ENCODE measurements at regions not wholly inside any gene's neighbourhood (a gene's known extent, or its start where the extent isn't known, plus 50 kb on each side); places are given as distances from the start of the nearest gene placed in this dataset.

GRCh38 chr4:17109126-17109525 lies 210.7 kb upstream of the LDB2 start (continued):
- no peak for TF ChIP-seq ZNF462 (CRISPR knock-in tag; IDR thresholded peaks at IDR 0.05)
- no peak for TF ChIP-seq CTCF (conservative IDR thresholded peaks at IDR 0.05; ENCODE audit: low read depth in 2 of 2)
- no peak for TF ChIP-seq POLR2AphosphoS5 (IDR thresholded peaks at IDR 0.05; ENCODE audit: low read depth)
- TF ChIP-seq CREB1 (CRISPR knock-in tag; IDR thresholded peaks at IDR 0.05; ENCODE audit: low read depth) = no peak
- no peak for TF ChIP-seq ZNF114 (CRISPR knock-in tag; IDR thresholded peaks at IDR 0.05)
- TF ChIP-seq JUNB (IDR thresholded peaks at IDR 0.05; ENCODE audit: unreplicated experiment) = no peak
- TF ChIP-seq EZH2phosphoT487 (IDR thresholded peaks at IDR 0.05; ENCODE audit: unreplicated experiment) = no peak
- TF ChIP-seq EZH2 (IDR thresholded peaks at IDR 0.05; ENCODE audit: low read depth, unreplicated experiment) = no peak
- no peak for TF ChIP-seq NANOG (IDR thresholded peaks at IDR 0.05; ENCODE audit: borderline replicate concordance)
- TF ChIP-seq ZNF331 (CRISPR knock-in tag; IDR thresholded peaks at IDR 0.05; ENCODE audit: low read depth) = no peak

Data from GM23338 (cell line).